Colonic mucosa (tissue), 4 donors: ENCODE measurements at regions not wholly inside any gene's neighbourhood (a gene's known extent, or its start where the extent isn't known, plus 50 kb on each side); places are given as distances from the start of the nearest gene placed in this dataset.

Experiments
- DNase-seq: peaks from one replicate; pipeline ENCODE4 v3.0.0-alpha.2; 2020
- H3K27ac ChIP-seq: fragments of 200-600 bp; one replicate; pipeline ENCODE4 v1.8.0; 2021
- H3K27me3 ChIP-seq: fragments of 200-600 bp; one replicate; pipeline ENCODE4 v1.8.0; 2021
- H3K36me3 ChIP-seq: fragments of 200-600 bp; one replicate; pipeline ENCODE4 v1.8.0; 2021
- H3K4me1 ChIP-seq: fragments of 200-600 bp; one replicate; pipeline ENCODE4 v1.8.0; 2021; ENCODE audit warnings: mild to moderate bottlenecking
- H3K4me3 ChIP-seq: fragments of 200-600 bp; one replicate; pipeline ENCODE4 v1.8.0; 2021
- H3K9ac ChIP-seq, 2 donors: one replicate each; pipeline ENCODE4 v1.7.0; 2013; ENCODE audit warnings: control low read depth in 2 of 2, low read depth in 2 of 2, low read length in 2 of 2
- H3K9me3 ChIP-seq: fragments of 200-600 bp; one replicate; pipeline ENCODE4 v1.8.0; 2021
- CTCF ChIP-seq: fragments of 200-600 bp; IDR thresholded peaks from one replicate; pipeline ENCODE4 v1.8.0; 2022; ENCODE audit warnings: antibody characterized with exemption, mild to moderate bottlenecking
- intact Hi-C: fragments of 100-400 bp; cut with DNase I; formaldehyde crosslinking; loops from one replicate; pipeline ENCODE4 v1.14.1; 2022
- donor health status: healthy.
- donor health status: DM: no; HTN: no; CAD: no.
- donor health status: DM: no; HTN: no; CAD: no.

- Histone ChIP-seq H3K9ac (no peak overlapping the region), H3K4me3 (no peak overlapping the region), H3K27me3 (no peaks in the 10 kb centered on the region), H3K27ac (no peak overlapping the region), H3K4me1 (no peaks in the 10 kb centered on the region), H3K36me3 (no peaks in the 10 kb centered on the region), H3K9me3 (no peaks in the 10 kb centered on the region)
- TF ChIP-seq CTCF, result no peak
- DNase-seq, result no peak
- intact Hi-C loops, result no loop called here
Observed at GRCh38 chr1:67969446-67969845, 81.0 kb downstream of the DIRAS3 start.

GRCh38 chr1:67966666-67967009, 83.8 kb downstream of the DIRAS3 start:
- Histone ChIP-seq H3K27ac (no peak overlapping the region), H3K4me1 (no peaks in the 10 kb centered on the region), H3K36me3 (no peaks in the 10 kb centered on the region), H3K9ac (no peak overlapping the region), H3K4me3 (no peak overlapping the region), H3K9me3 (no peaks in the 10 kb centered on the region), H3K27me3 (no peaks in the 10 kb centered on the region)
- intact Hi-C loops, result no loop called here
- DNase-seq, result no peak
- TF ChIP-seq CTCF, result no peak

- Histone ChIP-seq H3K4me3 (no peak overlapping the region), H3K9me3 (no peaks in the 10 kb centered on the region), H3K4me1 (no peaks in the 10 kb centered on the region), H3K36me3 (no peaks in the 10 kb centered on the region), H3K9ac (no peak overlapping the region), H3K27me3 (no peaks in the 10 kb centered on the region), H3K27ac (no peak overlapping the region)
- no peak for DNase-seq
- TF ChIP-seq CTCF, result no peak
- intact Hi-C loops, result no loop called here
Observed at GRCh38 chr1:67965995-67966665, 84.3 kb downstream of the DIRAS3 start.

- Histone ChIP-seq H3K27ac (no peak overlapping the region), H3K4me1 (no peaks in the 10 kb centered on the region), H3K9ac (no peak overlapping the region), H3K4me3 (no peak overlapping the region), H3K36me3 (no peaks in the 10 kb centered on the region), H3K9me3 (no peaks in the 10 kb centered on the region), H3K27me3 (no peaks in the 10 kb centered on the region)
- DNase-seq, result no peak
- no peak for TF ChIP-seq CTCF
- intact Hi-C loops, result no loop called here
Observed at GRCh38 chr1:67963263-67963662, 87.2 kb downstream of the DIRAS3 start.

- H3K27me3 ChIP-seq, result no peaks in the 10 kb centered on the region
- H3K27ac ChIP-seq, result no peak overlapping the region
- TF ChIP-seq CTCF, result no peak
- H3K9me3 ChIP-seq, result no peaks in the 10 kb centered on the region
- no peak for DNase-seq
- intact Hi-C loops, result no loop called here
- H3K4me3 ChIP-seq, result no peak overlapping the region
- no peaks in the 10 kb centered on the region for H3K36me3 ChIP-seq
- H3K9ac ChIP-seq, result no peak overlapping the region
- H3K4me1 ChIP-seq, result no peaks in the 10 kb centered on the region
Observed at GRCh38 chr1:67960766-67961165, 89.7 kb downstream of the DIRAS3 start.
